B cell (primary cell): ENCODE measurements at regions not wholly inside any gene's neighbourhood (a gene's known extent, or its start where the extent isn't known, plus 50 kb on each side); places are given as distances from the start of the nearest gene placed in this dataset.

Experiments used
- ATAC-seq: fragments of 200-7000 bp; cut with Tn5 transposase; one replicate; pipeline ENCODE4 v1.10.0; 2021; ENCODE audit warnings: low read depth, mild to moderate bottlenecking, moderate number of reproducible peaks, moderate library complexity
- CTCF ChIA-PET: fragments of 350-600 bp; sonication (Branson Sonifier 250); formaldehyde crosslinking; loops from one replicate; lab custom pipeline; 2021; ENCODE audit warnings: antibody characterized with exemption, inconsistent platforms; lab: Charles Lee
- POLR2A ChIA-PET: fragments of 350-600 bp; sonication (Branson Sonifier 250); formaldehyde crosslinking; loops from one replicate; lab custom pipeline; 2021; ENCODE audit warnings: antibody characterized with exemption; lab: Charles Lee
- DNase-seq: peaks from one replicate; pipeline ENCODE4 v3.0.0; 2013
- H2AFZ ChIP-seq: 2 replicates; pipeline ENCODE4 v1.6.1; 2012; ENCODE audit warnings: mild to moderate bottlenecking, low read depth, low read length; ENCODE audit not compliant: insufficient read depth, poor library complexity, severe bottlenecking
- H3K27ac ChIP-seq, 2 donors: 1 replicate in 1 of 2; 2 replicates in 1 of 2; pipeline ENCODE4 v1.5.1; 2012 to 2013; ENCODE audit warnings: low read length in 2 of 2, mild to moderate bottlenecking in 2 of 2, moderate library complexity in 1 of 2
- H3K27me3 ChIP-seq, 4 experiments: fragments of 200-600 bp in 1 of 4; sonication (generic) in 1 of 4; replicated peaks in 1 of 4; 1 replicate in 2 of 4; 2 replicates in 2 of 4; pipeline versions ENCODE4 v1.6.1 to v1.7.0; 2013 to 2016; ENCODE audit warnings: low read length in 3 of 4, mild to moderate bottlenecking in 2 of 4, mixed read lengths in 1 of 4, moderate library complexity in 1 of 4; ENCODE audit not compliant: insufficient read depth in 4 of 4, control insufficient read depth in 3 of 4; ENCODE audit errors: control extremely low read depth in 1 of 4
- H3K36me3 ChIP-seq, 2 experiments: replicated peaks in 1 of 2; 1 replicate in 1 of 2; 2 replicates in 1 of 2; pipeline versions ENCODE4 v1.6.1 to v1.7.1; 2013; ENCODE audit warnings: low read length in 1 of 2; ENCODE audit not compliant: insufficient read depth in 2 of 2, control insufficient read depth in 1 of 2; ENCODE audit errors: control extremely low read depth in 1 of 2, extremely low read depth in 1 of 2
- H3K4me1 ChIP-seq, 2 donors: fragments of 200-600 bp in 1 of 2; sonication (generic) in 1 of 2; 1 replicate in 1 of 2; 2 replicates in 1 of 2; pipeline versions ENCODE4 v1.5.1 to v1.6.1; 2013 to 2017; ENCODE audit warnings: low read length in 2 of 2; ENCODE audit not compliant: control insufficient read depth in 2 of 2, insufficient read depth in 2 of 2
- H3K4me2 ChIP-seq: replicated peaks from 2 replicates; pipeline ENCODE3; 2012; ENCODE audit warnings: mild to moderate bottlenecking, low read depth, low read length; ENCODE audit not compliant: poor library complexity, severe bottlenecking
- H3K4me3 ChIP-seq, 5 experiments: fragments of 200-600 bp in 1 of 5; sonication (generic) in 1 of 5; 1 replicate in 3 of 5; 2 replicates in 2 of 5; pipeline versions ENCODE4 v1.5.1 to v1.7.0; 2011 to 2016; ENCODE audit warnings: low read length in 4 of 5, mild to moderate bottlenecking in 4 of 5, low read depth in 2 of 5, control low read depth in 1 of 5, moderate library complexity in 1 of 5; ENCODE audit not compliant: insufficient read depth in 1 of 5; ENCODE audit errors: control extremely low read depth in 1 of 5, extremely low read depth in 1 of 5
- H3K79me2 ChIP-seq: fragments of 200-600 bp; sonication (generic); one replicate; pipeline ENCODE4 v1.6.0; 2016; ENCODE audit warnings: low read length; ENCODE audit not compliant: control insufficient read depth, insufficient read depth
- H3K9ac ChIP-seq: fragments of 200-600 bp; sonication (generic); 2 replicates; pipeline ENCODE4 v1.6.1; 2017; ENCODE audit warnings: mild to moderate bottlenecking, low read length, moderate library complexity
- H3K9me3 ChIP-seq, 3 donors: one replicate each; pipeline versions ENCODE4 v1.6.1 to v1.7.1; 2013; ENCODE audit warnings: low read length in 2 of 3; ENCODE audit not compliant: control insufficient read depth in 2 of 3, insufficient read depth in 1 of 3; ENCODE audit errors: control extremely low read depth in 1 of 3
- H4K20me1 ChIP-seq: 2 replicates; pipeline ENCODE4 v1.6.0; 2012; ENCODE audit warnings: mild to moderate bottlenecking, low read length; ENCODE audit not compliant: insufficient read depth, control insufficient read depth, poor library complexity, severe bottlenecking
- H3K27ac Mint-ChIP-seq: one replicate; pipeline ENCODE4 v1.8.0; 2021; ENCODE audit warnings: mixed read lengths
- H3K27me3 Mint-ChIP-seq: one replicate; pipeline ENCODE4 v1.8.0; 2021; ENCODE audit warnings: mixed read lengths
- H3K4me1 Mint-ChIP-seq: one replicate; pipeline ENCODE4 v1.8.0; 2021; ENCODE audit warnings: mixed read lengths
- H3K4me3 Mint-ChIP-seq: one replicate; pipeline ENCODE4 v1.8.0; 2021; ENCODE audit warnings: mixed read lengths
- H3K9me3 Mint-ChIP-seq: one replicate; pipeline ENCODE4 v1.8.0; 2022; ENCODE audit warnings: mixed read lengths; ENCODE audit not compliant: insufficient read depth
- CTCF ChIP-seq: fragments of 200-600 bp; IDR thresholded peaks from one replicate; pipeline ENCODE4 v1.8.0; 2022; ENCODE audit warnings: antibody characterized with exemption, mild to moderate bottlenecking
- EZH2 ChIP-seq: IDR thresholded peaks from 2 replicates; pipeline ENCODE4 v1.6.1; 2012; ENCODE audit warnings: borderline replicate concordance, low read depth, mild to moderate bottlenecking, moderate library complexity, low read length; ENCODE audit not compliant: insufficient read depth, poor library complexity, severe bottlenecking
- WGBS: methylation state at CpG from one replicate; pipeline ENCODE4 v1.1.5; 2013; ENCODE audit warnings: missing lambda C conversion rate; ENCODE audit not compliant: insufficient coverage; 5-methylcytosine and 5-hydroxymethylcytosine counted together
- intact Hi-C: fragments of 100-400 bp; cut with micrococcal nuclease; formaldehyde crosslinking; loops from one replicate; pipeline ENCODE4 v1.10.0; 2022

GRCh38 chr9:99578666-99579065, 243.0 kb upstream of the NR4A3 start:
- Histone ChIP-seq H3K4me2 (no peak overlapping the region), H3K9ac (no peak overlapping the region), H3K36me3 (no peaks in the 10 kb centered on the region), H3K4me3 (no peak overlapping the region), H3K27ac (no peak overlapping the region), H3K9me3 (no peaks in the 10 kb centered on the region), H2AFZ (no peak overlapping the region), H3K79me2 (no peaks in the 10 kb centered on the region), H3K4me1 (peaks cover 8 to 9% of the 10 kb centered on the region in 2 donors), H3K27me3 (no peaks in the 10 kb centered on the region), H4K20me1 (no peaks in the 10 kb centered on the region)
- Mint-ChIP-seq H3K4me3 (no peak overlapping the region), H3K27me3 (no peaks in the 10 kb centered on the region), H3K27ac (no peak overlapping the region), H3K4me1 (peaks cover 10% of the 10 kb centered on the region), H3K9me3 (no peaks in the 10 kb centered on the region)
- POLR2A ChIA-PET, result no interaction called here
- no peak for DNase-seq
- ATAC-seq, result no peak
- intact Hi-C loops, result no loop called here
- WGBS, result no CpG with 5 or more reads among the region's 1 CpG
- CTCF ChIA-PET, result no interaction called here
- TF ChIP-seq EZH2, result no peak
- TF ChIP-seq CTCF, result no peak

- ChIA-PET POLR2A (no interaction called here), CTCF (interaction anchor here (1.4 kb wide), 1 partner anchor 11 kb away, joined by 3 read pairs; no protein-coding TSS in a partner anchor)
- Histone ChIP-seq H4K20me1 (no peaks in the 10 kb centered on the region), H2AFZ (no peak overlapping the region), H3K79me2 (no peaks in the 10 kb centered on the region), H3K9ac (no peak overlapping the region), H3K4me1 (peaks cover 8 to 9% of the 10 kb centered on the region in 2 donors), H3K27me3 (no peaks in the 10 kb centered on the region), H3K36me3 (no peaks in the 10 kb centered on the region), H3K9me3 (no peaks in the 10 kb centered on the region), H3K4me3 (no peak overlapping the region), H3K27ac (no peak overlapping the region), H3K4me2 (no peak overlapping the region)
- H3K27me3 Mint-ChIP-seq, result no peaks in the 10 kb centered on the region
- H3K27ac Mint-ChIP-seq, result no peak overlapping the region
- ATAC-seq, result no peak
- no peak overlapping the region for H3K4me3 Mint-ChIP-seq
- intact Hi-C loops, result no loop called here
- DNase-seq, result no peak
- TF ChIP-seq CTCF (no peak), EZH2 (no peak)
- peaks cover 10% of the 10 kb centered on the region for H3K4me1 Mint-ChIP-seq
- WGBS, result 96% methylated on average over 3 of the region's 4 CpGs
- no peaks in the 10 kb centered on the region for H3K9me3 Mint-ChIP-seq
Measured at GRCh38 chr9:99579964-99580363, 241.7 kb upstream of the NR4A3 start.
